HG02588 (cell line): ENCODE measurements at regions not wholly inside any gene's neighbourhood (a gene's known extent, or its start where the extent isn't known, plus 50 kb on each side); places are given as distances from the start of the nearest gene placed in this dataset.

Source experiments
- ATAC-seq: cut with Tn5 transposase; IDR thresholded peaks from one replicate; pipeline ENCODE4 v1.9.1; 2021; ENCODE audit warnings: mild to moderate bottlenecking, moderate library complexity; ENCODE audit not compliant: unreplicated experiment

DNA sequence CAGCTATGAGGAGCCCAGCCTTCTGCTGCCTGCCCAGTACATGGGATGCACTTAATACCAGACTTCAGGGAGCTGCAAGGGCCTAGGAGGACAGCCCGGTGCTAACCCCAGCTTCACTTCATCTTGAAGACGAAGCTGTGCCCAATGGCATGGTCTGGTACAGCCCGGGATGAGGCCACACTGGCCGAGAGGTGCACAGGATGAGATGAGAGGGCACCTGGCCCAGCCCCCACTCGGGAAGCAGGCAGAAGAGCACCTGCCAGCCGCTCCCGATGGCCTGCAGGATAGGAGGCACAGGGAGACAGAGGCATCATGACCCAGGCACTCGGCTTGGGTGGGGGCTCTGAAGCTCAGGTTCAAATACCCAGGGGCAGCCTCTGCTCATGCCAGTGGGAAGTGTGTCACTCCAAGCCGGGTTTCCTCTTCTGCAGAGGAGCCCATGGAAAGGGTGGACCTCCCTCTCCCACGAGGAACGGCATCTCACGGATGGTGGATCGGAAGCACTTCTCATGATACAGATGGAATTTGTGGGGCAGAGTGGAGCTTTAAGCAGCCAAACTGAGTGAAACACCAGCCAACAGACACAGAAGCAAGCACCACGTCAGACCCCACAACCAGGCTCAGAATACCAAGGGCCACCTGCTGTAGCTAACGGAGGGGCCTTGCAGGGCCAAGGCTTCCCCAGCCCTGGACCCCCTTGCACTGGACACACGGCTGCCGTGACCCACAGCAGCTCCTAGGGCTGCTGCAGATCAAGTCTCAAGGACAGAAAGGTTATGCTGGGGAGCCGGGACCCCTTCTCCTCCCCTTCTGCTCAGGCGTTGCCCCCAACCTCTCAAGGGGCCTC is 875.2 kb downstream of the BRD1 start:
- no peak for ATAC-seq

DNA sequence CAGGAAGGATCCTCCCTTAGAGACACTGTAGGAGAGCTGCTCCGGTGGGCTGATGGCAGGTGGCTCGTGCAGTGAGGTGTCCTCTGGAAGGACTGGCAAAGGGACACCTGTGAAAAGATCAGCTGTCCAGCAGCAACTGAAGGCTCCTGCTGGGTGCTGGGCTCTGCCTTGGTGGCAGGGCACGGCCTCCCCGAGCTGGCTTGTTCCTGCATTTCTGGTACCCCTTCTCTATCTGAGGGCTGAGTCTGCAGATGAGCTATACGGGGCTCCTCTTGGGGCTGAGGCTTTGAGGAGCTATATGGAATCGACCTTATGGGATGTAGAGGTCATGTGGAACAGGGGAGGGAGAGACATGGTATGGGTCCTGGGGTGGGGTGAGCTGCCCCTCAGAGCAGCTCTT is 875.8 kb downstream of the BRD1 start:
- ATAC-seq: no peak

DNA sequence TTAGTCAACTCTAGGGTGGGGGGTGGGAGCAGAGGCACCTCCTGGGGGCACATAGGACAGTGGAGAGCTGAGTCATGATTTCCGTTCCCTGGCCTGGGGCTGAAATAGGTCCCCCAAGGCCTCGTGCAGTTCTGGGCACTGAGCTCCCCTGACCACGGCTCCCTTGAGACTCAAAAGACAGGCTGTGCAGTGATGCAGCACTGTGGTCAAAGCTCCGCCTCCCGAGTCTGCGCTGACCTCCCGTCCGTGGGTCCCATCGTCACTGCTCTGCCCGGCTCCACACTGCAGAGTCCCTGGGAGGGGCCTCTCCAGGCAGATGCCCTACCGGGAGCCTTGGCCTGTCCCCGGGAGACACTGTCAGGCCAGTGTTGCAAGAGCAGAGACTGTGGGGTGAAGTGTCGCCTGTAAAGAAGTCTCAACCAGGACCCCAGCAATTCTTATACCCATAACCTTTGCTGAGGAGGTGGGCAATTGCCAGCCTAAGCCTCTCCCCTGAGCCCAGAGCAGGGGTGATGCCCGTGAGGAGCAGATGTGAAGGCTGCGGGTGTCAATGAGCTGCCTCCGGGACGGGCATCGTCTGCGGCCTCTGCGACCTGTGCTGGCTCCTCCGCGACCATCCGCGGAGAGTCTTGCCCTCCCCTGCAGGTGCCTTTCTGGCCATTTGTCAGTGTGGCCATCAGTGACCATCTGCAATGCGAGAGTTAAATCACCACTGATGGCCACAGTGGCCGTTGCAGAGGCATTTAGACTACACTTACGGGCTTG is 877.3 kb downstream of the BRD1 start:
- no peak for ATAC-seq

DNA sequence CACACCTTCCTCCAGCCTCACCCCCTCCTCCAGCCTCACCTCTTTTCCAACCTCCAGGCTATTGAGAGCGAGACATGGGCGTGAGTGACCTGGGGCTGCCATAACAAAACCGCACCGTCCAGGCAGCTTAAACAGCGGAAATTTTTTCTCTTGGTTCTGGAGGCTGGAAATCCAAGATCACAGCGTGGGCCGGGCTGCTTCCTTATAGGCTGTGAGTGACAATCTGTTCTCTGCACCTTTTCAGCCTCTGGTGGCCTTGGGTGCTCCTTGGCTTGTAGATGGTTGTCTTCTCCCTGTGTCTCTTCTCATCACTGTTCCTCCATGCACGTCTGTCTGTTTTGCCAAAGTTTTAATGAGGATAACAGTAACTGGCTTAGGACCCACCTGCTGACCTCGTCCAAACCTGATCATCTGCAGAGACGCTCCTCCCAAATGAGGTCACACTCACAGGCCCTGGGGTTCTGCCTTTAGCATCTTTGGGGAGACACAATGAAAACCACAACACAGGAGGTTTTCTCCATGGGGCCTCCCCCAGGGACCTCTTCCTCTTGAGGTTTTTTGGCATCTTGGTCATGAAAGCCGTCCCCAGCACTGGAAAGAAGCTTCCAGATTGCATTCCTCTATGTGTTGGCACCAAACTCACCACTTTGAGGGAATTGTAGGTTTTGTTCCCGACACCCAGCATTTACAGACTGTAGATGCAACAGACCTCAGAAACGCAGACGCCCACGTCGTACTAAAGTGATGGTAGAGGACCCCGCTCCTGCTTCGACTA is 878.1 kb downstream of the BRD1 start:
- no peak for ATAC-seq

DNA sequence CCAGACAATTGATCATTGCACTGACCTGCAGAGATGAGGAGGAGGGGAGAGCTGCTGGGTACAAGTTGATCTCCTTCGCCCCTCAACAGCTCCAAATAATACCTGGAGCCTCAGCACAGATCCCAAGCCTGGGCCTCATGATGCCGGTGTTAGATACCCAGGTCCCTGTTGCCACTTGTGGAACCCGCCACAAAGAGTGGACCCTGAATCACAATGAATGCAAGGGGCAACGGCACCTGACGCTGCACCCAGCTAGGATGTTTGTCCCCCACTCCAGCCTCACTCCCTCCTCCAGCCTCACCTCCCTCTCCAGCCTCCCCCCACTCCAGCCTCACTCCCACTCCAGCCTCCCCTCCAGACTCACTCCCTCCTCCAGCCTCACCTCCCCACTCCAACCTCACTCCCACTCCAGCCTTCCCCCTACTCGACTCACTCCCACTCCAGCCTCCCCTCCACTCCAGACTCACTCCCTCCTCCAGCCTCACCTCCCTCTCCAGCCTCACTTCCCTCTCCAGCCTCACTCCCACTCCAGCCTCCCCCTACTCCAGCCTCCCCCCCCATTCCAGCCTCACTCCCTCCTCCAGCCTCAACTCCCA is 879.0 kb downstream of the BRD1 start:
- ATAC-seq: no peak

DNA sequence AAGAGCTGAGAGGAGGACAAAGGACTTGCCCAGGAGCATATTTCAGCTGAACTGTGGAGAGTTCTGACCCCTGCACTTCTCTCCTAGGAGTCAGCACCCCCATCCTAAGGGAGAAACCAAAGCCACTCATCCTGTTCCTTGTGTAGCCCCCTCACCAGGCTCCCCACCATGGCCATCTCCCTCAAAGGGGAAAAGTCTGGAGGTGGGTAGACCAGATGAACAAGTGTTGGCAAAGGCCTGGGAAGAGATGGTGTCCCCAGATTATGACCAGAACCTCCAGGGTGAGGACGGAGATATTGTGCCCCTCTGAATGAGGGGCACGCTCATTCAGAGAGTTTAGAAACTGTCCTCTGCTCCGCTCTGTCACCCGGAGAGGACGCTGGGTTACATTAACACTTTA is 880.0 kb downstream of the BRD1 start:
- no peak for ATAC-seq

DNA sequence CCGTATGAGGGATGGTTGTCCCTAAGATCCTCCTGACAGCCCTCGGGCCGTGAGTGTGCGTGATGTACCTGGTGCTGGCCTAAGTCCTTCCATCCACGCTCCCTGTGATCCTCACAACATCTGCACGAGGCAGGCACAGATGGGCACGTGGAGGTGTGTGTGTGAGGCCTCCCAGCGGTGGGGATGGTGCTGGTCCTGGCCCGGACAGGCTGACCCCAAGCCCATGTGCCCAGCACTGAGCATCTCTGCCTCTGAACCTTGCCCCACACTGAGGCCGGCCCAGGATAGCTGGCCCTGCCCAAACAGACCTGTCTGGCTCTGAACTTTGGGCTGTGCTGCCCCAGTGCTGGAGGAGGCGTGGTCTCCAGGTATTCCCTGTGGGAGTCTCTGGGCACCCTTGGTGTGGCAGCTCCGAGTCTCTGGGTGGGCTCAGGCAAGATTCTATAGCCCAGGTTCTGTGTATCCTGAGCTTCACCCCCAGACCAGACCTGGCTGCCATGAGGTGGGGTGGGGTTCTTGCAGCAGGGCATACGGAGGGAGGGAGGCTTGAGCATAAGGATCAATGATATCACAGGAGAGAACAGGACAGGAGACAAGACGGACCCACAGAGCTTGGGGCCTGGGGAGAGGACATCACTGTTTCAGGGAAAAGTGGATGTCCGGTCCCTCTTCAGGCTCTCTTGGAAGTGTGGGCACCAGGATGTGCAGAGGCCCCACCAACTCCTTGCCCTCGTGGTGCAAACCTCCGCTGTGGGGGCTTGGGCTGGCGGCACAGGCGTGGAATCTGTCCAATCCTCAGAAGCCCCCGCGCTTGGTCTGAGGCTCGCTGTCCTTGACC is 881.8 kb downstream of the BRD1 start:
- no peak for ATAC-seq

DNA sequence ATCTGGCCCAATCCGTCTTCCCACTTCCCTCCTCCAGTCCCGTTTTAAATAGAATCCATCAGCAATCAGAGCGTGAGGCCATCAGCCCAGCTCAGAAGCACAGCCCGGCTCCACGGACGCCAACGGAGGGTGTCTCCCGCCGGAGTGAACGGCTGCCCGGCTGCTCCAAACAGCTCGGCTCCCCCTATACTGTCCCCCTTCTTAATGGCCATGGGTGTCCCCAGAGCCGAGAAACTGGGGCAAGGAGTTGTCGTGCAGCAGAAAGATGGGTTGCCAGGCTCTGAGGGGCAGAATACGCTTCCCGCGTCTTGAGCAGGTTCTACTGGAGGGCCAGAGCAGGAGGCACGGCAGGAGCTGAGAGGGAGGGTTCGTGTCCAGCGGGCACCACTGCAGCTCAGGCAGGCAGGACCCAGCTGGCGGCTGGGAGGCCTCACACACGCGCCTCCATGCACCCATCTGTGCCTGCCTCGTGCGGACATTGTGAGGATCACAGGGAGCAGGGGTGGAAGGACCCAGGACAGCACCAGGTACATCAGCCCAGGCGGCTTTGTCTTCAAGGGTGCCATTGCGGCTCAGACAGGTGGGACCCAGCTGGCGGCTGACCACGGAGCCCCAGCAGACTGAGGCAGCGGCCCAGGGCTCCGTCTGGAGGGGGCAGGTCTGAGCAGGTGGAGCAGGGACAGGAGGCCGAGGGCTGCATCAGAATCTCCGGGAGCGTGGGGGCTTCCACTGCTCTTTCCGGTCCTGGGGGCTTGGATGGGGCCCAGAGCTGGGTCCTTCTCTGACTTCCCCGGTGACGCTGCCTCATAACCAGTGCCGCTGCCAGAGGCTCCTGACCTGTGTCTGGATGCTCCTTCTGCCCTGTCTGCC is 882.7 kb downstream of the BRD1 start:
- ATAC-seq: no peak

DNA sequence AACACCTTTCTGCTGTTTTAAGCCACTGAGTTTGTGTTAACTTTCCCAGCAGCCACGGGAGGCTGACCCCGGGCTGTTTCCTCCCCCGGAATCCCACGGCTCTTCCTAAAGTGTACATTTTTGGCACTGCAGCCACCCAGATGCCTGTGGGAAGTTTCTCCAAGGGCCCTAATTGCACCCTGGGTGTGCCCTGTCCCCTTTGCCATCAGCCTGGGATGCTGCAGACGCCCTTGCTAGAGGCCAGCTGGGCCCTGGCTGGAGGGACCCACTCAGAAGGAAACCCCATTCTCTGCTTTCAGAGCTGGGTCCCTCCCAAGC is 883.3 kb downstream of the BRD1 start:
- ATAC-seq: no peak

DNA sequence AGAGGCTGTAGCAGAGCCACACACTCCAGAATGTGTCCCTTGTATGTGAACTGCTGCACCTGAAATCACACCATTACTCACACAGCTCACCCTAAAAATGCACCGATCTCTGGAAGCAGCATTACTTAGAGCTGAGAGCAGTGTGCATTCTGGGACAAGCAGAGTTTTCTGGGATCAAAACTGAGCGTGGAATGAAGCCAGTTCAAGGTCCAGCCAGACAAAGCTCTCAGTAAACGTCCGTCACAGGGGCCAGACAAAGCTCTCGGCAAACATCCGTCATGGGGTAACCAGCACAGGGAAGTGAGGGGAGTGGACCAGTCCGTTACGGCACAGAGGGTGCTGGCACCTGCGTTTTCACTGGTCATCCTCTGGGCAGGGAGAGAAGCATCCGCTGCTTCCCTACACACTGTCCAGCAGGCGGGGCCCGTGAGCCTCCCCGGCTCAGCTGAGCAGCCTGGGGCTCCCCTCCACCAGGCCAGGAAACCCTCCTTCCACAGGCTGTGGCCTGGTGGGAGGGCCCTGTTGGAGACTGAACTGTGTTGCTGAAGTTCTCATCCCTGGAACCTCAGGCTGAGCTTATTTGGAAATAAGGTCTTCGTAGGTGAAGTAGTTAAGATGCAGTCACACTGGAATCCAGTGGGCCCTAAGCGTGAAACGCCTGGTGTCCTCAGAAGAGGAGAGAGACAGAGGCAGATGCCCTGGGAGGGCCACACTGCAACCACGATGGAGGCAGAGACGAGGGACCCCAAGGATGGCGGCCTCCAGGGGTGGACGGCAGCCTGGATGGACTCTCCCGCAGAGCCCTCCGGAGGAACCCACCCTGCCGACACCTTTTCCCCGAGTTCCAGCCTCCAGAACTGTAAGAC is 883.9 kb downstream of the BRD1 start:
- ATAC-seq: no peak

DNA sequence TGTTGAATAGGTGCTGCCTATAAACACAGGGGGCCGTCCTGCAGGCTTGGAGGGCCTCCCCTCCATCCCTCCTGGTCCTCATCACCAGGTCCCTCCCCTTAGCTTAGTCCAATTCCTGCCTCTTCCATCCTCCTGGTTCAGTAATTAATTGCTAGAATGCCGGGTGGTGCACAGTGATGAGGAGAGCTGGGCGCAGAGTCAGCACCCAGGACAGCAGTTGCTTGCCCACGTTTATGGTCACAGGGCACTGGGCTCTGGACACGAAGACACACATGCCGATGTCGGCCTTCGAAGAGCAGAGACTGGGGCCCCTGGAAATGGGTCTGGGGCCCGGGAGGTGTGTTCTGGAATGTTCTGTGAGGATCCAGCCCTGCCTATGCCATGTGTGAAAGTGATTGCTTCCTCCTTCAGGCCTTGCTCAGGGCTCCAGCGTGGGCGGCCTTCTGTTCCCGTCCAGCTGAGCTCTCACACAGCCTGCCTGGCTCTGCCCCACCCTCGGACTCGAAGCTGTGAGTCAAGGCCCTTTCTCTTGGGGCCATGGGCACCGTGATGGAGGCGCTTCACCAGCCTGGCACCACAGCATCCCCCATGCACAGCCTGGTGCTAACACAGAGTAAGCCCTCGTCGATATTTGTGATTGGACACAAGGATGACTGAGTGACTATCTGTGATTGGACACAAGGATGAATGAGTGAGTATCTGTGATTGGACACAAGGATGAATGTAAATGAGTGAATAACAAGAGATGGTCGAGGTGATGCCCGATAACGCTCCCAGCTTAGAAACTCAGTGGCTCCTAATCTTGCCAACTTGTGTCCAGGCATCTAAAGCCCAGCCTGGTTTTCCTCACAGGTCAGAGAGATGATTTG is 884.7 kb downstream of the BRD1 start:
- ATAC-seq: no peak

DNA sequence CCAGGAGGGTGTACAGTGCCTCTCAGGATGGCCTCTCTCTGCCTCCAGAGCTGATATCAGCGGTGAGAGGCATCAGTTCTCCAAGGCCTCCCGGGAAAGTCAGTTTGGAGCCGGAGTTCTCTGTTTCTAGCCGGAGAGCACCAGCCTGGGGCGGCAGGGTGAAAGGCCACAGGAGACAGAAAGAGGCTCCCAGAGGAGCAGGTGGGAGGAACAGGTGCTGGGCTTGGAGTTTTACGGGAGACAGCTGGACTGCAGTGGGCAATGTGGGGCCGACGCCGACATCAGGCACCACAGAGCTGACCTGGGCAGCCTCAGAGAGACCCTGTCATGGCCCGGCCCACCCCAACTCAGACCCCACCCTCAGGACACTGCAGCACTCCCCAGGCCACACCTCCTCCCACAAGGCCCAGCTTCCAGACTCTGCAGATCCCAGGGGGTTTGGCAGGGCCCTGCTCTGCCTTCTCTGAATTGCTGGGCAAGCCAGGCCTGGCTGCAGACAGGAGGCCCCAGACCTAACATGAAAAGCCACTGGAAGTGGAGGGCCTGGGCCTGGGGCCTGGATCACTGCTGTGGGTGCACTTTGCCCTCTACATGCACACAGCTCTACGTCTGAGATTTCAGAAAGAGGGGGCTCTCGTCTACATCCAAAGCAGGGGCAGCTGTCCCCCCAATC is 885.6 kb downstream of the BRD1 start:
- no peak for ATAC-seq

DNA sequence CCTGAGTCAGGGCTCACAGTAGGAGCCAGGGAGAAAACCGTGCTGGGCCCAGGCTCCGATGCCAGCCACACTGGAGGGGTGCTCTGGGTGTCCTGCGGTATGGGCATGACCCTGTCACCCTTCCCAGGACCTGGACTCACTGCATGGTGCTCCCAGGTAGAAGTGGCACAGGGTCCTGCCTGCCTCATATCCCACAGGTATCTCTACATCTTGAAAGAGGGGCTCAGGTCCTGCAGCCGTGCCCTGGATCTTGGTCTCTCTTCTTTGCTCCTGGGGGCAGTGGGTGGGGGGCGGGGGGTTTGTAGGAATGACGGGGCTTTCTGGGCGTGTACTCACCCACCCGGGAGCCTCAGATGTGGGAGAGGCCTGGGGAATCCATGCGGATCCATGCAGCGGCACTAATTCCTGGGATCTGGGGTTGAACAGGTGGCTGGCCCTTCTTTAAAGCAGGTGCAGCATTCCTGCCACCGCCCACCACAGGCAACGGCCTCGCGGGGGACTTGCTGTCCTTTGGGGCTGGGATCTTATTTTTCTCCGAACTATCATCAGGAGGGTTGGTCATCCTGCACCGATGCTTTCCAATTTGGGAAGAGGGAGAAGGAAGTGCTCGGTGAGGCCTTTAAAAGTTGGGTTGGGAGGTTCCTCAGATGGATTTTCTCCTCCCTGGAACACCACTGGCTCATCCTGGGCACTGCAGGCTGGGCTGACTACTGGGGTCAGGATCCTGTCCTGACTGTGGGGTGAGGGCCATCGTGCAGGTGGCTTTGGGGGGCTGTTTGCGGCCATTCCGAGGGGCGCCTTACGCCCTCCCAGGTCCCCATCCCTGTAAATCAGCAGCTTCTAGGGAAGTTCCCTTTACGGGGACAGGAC is 886.4 kb downstream of the BRD1 start:
- ATAC-seq: no peak

DNA sequence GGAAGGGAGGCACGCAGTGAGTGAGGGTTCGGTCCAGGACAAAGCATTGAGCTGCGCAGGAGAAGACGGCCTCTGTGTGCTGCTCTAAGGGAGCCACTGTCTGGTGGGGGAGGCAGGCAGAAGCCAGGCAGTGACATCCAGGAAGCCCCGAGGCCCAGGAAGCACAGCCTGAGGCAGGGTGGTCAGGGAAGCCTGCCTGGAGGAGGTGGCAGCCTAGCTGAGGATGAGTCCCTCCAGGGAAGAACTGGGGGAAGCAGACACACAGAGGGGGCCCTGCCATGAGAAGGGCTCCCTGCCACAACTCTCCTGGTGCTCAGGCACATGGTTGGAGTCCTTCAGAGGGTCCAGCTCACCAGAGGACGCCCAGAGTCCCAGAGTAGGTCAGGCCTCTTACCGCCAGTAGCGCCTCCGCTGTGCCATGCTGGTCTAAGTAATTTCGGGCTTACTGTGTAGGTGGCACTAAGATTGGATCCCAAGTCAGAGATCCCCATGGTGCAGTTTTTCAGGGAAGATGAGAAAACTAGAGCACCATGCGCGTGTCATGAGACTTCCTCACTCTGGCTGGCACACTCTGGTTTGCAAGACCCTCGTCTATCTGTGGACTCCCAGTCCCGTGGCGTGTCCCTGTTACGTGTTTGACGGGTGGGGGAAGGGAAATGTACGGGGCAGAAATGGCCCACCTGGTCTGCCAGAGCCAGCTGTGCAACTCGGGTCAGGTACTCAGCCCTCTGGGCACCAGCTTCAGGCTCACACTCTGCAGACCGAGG is 887.2 kb downstream of the BRD1 start:
- ATAC-seq: no peak
